ENCODE measurements at regions not wholly inside any gene's neighbourhood (a gene's known extent, or its start where the extent isn't known, plus 50 kb on each side); places are given as distances from the start of the nearest gene placed in this dataset.
"Not testable (repeated sequence)": the region's sequence is repeated elsewhere in the genome, so short reads cannot be mapped to it uniquely, and the experiment has no call there.

GRCh38 chr9:32161209-32161608 is 223.2 kb upstream of the ACO1 start:
- H3K9me3 ChIP-seq, result no peaks in the 10 kb centered on the region
- intact Hi-C loops (cut with DNase I), result no loop called here
- no peaks in the 10 kb centered on the region for H3K27me3 ChIP-seq
- no peak overlapping the region for H3K4me3 ChIP-seq
- TF ChIP-seq CTCF (IDR thresholded peaks at IDR 0.05), result no peak
- no peak overlapping the region for H3K27ac ChIP-seq
- no peaks in the 10 kb centered on the region for H3K4me1 ChIP-seq
- DNase-seq (no peak), ATAC-seq (no peak)
- H3K36me3 ChIP-seq, result no peaks in the 10 kb centered on the region

- ATAC-seq (no peak), DNase-seq (no peak)
- H3K27me3 ChIP-seq, result no peaks in the 10 kb centered on the region
- no peak overlapping the region for H3K27ac ChIP-seq
- intact Hi-C loops (cut with DNase I), result no loop called here
- H3K9me3 ChIP-seq, result no peaks in the 10 kb centered on the region
- H3K4me1 ChIP-seq, result no peaks in the 10 kb centered on the region
- H3K4me3 ChIP-seq, result no peak overlapping the region
- no peaks in the 10 kb centered on the region for H3K36me3 ChIP-seq
- TF ChIP-seq CTCF (IDR thresholded peaks at IDR 0.05), result no peak
These were observed 222.7 kb upstream of the ACO1 start for GRCh38 chr9:32161720-32162119.

GRCh38 chr9:32166316-32166715 is 218.1 kb upstream of the ACO1 start:
- H3K9me3 ChIP-seq; H3K4me3 ChIP-seq; ATAC-seq; intact Hi-C loops (cut with DNase I); DNase-seq; H3K27me3 ChIP-seq; H3K27ac ChIP-seq; H3K36me3 ChIP-seq; H3K4me1 ChIP-seq: not testable (repeated sequence)

- no peaks in the 10 kb centered on the region for H3K9me3 ChIP-seq
- ATAC-seq (no peak), DNase-seq (peak in 1 of 4 donors; percentile 2)
- H3K4me3 ChIP-seq, result no peak overlapping the region
- intact Hi-C loops (cut with DNase I), result no loop called here
- H3K36me3 ChIP-seq, result no peaks in the 10 kb centered on the region
- TF ChIP-seq CTCF (IDR thresholded peaks at IDR 0.05), result no peak
- no peaks in the 10 kb centered on the region for H3K4me1 ChIP-seq
- no peak overlapping the region for H3K27ac ChIP-seq
- no peaks in the 10 kb centered on the region for H3K27me3 ChIP-seq
These were observed 213.1 kb upstream of the ACO1 start for GRCh38 chr9:32171339-32171738.

GRCh38 chr9:32172256-32172655 is 212.2 kb upstream of the ACO1 start:
- ATAC-seq, result no peak
- no peak for DNase-seq
- intact Hi-C loops (cut with DNase I), result no loop called here
- no peaks in the 10 kb centered on the region for H3K36me3 ChIP-seq
- H3K9me3 ChIP-seq, result no peaks in the 10 kb centered on the region
- H3K4me1 ChIP-seq, result no peaks in the 10 kb centered on the region
- H3K4me3 ChIP-seq, result no peak overlapping the region
- no peak overlapping the region for H3K27ac ChIP-seq
- H3K27me3 ChIP-seq, result no peaks in the 10 kb centered on the region
- TF ChIP-seq CTCF (IDR thresholded peaks at IDR 0.05), result no peak

- Histone ChIP-seq H3K27ac (no peak overlapping the region), H3K27me3 (no peaks in the 10 kb centered on the region), H3K4me1 (no peaks in the 10 kb centered on the region), H3K4me3 (no peak overlapping the region), H3K36me3 (no peaks in the 10 kb centered on the region), H3K9me3 (no peaks in the 10 kb centered on the region)
- intact Hi-C loops (cut with DNase I), result no loop called here
- ATAC-seq (no peak), DNase-seq (no peak)
- TF ChIP-seq CTCF (IDR thresholded peaks at IDR 0.05), result no peak
These were observed 207.0 kb upstream of the ACO1 start for GRCh38 chr9:32177396-32177795.
